ENCODE measurements at regions not wholly inside any gene's neighbourhood (a gene's known extent, or its start where the extent isn't known, plus 50 kb on each side); places are given as distances from the start of the nearest gene placed in this dataset.
A peak's percentile ranks its signal among the peaks of the same experiment; 100 is the strongest.

DNA sequence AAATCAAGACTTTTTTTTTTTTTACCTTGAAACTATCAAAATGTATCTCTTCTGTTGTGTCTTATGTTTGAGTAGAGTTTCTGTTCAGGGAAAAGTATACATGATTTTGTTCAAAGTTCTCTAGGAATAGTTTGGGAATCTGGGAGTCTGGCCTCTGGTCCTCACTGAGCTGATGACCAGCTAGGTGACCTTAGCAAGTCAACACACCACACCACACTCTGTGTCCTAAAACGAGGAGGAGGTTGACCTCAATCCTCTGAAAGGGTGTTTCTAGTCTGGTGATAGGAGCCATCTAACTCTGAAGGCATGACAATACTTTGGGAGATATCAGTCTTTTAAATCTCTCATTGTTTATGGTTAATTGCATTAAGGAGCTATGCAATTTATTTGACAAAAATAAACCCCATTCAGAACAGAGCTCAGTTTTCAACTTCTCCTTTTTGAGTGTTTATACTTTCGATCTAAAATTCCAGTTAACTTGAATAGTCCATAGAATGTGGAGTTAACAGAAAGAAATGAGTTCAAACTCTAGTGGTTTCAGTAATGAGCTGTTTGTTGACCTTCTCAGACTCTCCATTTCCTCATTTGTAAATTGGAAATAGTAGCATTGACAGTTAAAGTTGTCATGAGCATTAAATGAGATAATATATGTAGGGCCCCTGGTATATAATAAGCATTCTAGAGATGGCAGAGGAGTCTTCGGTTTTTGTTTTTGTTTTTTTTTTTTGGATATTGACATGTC lies 112.2 kb upstream of the LRRN1 start:
- Histone ChIP-seq H4K8ac (ENCODE audit: low read depth, low read length) (no peak overlapping the region), H3K79me2 (ENCODE audit: control insufficient read depth, insufficient read depth, low read length, poor library complexity) (no peaks in the 10 kb centered on the region)
- no CpG with 5 or more reads among the region's 3 CpGs for WGBS (ENCODE audit: extremely low coverage, insufficient coverage, insufficient read length)

DNA sequence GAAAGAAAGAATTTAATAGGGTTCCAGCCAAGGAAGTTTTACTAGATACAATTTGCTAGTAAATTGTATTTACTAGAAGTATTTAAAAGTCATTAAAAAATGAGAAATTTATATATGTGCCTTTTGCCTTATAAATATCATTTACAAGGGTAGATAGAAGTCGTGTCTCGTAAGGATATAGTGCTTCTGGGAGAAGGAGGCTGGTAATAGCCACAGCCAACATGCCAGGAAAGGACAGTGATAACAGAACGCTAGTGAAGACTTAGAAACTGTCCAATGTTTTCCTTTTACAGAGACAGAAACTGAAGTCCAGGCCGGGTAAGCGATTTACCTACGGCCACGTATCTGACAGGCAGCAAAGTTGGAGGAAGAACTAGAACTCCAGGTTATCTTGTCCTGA lies 113.5 kb upstream of the LRRN1 start:
- Histone ChIP-seq H3K36me3 (ENCODE audit: control insufficient read depth in 1 of 2, insufficient read depth in 2 of 2, low read length in 2 of 2) (no peaks in the 10 kb centered on the region), H3K23ac (ENCODE audit: low read length) (no peak overlapping the region), H3K79me2 (ENCODE audit: control insufficient read depth, insufficient read depth, low read length, poor library complexity) (no peaks in the 10 kb centered on the region), H3K14ac (ENCODE audit: low read length) (no peak overlapping the region), H3K4me2 (ENCODE audit: low read length) (no peak overlapping the region), H3K9ac (ENCODE audit: low read length) (no peak overlapping the region), H2BK5ac (ENCODE audit: low read depth, low read length, poor library complexity) (no peak overlapping the region), H3K27ac (ENCODE audit: low read depth, low read length) (no peak overlapping the region), H3K4me1 (ENCODE audit: control insufficient read depth in 1 of 2, insufficient read depth in 2 of 2, low read length in 2 of 2) (no peaks in the 10 kb centered on the region), H4K8ac (ENCODE audit: low read depth, low read length) (no peak overlapping the region), H2AFZ (ENCODE audit: insufficient read depth, low read length, poor library complexity) (no peak overlapping the region), H3K79me1 (ENCODE audit: low read length) (no peaks in the 10 kb centered on the region), H3K4ac (ENCODE audit: low read depth, low read length) (no peak overlapping the region), H3K4me3 (ENCODE audit: low read depth, low read length) (no peak overlapping the region), H2AK5ac (ENCODE audit: low read length) (peak overlapping the region; percentile 25), H2BK120ac (ENCODE audit: insufficient read depth, low read length, poor library complexity) (no peak overlapping the region), H4K91ac (ENCODE audit: low read depth, low read length) (no peak overlapping the region), H2BK12ac (ENCODE audit: low read length) (peak overlapping the region; percentile 27), H3K9me3 (ENCODE audit: insufficient read depth, low read depth, low read length) (no peaks in the 10 kb centered on the region), H3K18ac (ENCODE audit: low read length) (no peak overlapping the region), H3K27me3 (ENCODE audit: insufficient read depth, low read length) (no peaks in the 10 kb centered on the region), H4K12ac (ENCODE audit: low read depth, low read length) (no peak overlapping the region)
- no CpG with 5 or more reads among the region's 7 CpGs for WGBS (ENCODE audit: extremely low coverage, insufficient coverage, insufficient read length)
- DNase-seq, result no peak

More for the DNA sequence above, 112.2 kb upstream of the LRRN1 start:
- Histone ChIP-seq H3K27ac (ENCODE audit: low read depth, low read length) (no peak overlapping the region), H3K23ac (ENCODE audit: low read length) (no peak overlapping the region), H3K27me3 (ENCODE audit: insufficient read depth, low read length) (no peaks in the 10 kb centered on the region), H2BK5ac (ENCODE audit: low read depth, low read length, poor library complexity) (no peak overlapping the region), H2AK5ac (ENCODE audit: low read length) (no peak overlapping the region), H3K4me3 (ENCODE audit: low read depth, low read length) (no peak overlapping the region), H2BK120ac (ENCODE audit: insufficient read depth, low read length, poor library complexity) (no peak overlapping the region), H3K36me3 (ENCODE audit: control insufficient read depth in 1 of 2, insufficient read depth in 2 of 2, low read length in 2 of 2) (no peaks in the 10 kb centered on the region), H3K4ac (ENCODE audit: low read depth, low read length) (no peak overlapping the region), H3K4me2 (ENCODE audit: low read length) (no peak overlapping the region), H2BK12ac (ENCODE audit: low read length) (no peak overlapping the region), H3K9ac (ENCODE audit: low read length) (no peak overlapping the region), H3K9me3 (ENCODE audit: insufficient read depth, low read depth, low read length) (no peaks in the 10 kb centered on the region), H3K14ac (ENCODE audit: low read length) (no peak overlapping the region), H3K18ac (ENCODE audit: low read length) (no peak overlapping the region), H3K4me1 (ENCODE audit: control insufficient read depth in 1 of 2, insufficient read depth in 2 of 2, low read length in 2 of 2) (no peaks in the 10 kb centered on the region), H4K12ac (ENCODE audit: low read depth, low read length) (no peak overlapping the region), H2AFZ (ENCODE audit: insufficient read depth, low read length, poor library complexity) (no peak overlapping the region), H4K91ac (ENCODE audit: low read depth, low read length) (no peak overlapping the region), H3K79me1 (ENCODE audit: low read length) (no peaks in the 10 kb centered on the region)
- DNase-seq, result no peak

DNA sequence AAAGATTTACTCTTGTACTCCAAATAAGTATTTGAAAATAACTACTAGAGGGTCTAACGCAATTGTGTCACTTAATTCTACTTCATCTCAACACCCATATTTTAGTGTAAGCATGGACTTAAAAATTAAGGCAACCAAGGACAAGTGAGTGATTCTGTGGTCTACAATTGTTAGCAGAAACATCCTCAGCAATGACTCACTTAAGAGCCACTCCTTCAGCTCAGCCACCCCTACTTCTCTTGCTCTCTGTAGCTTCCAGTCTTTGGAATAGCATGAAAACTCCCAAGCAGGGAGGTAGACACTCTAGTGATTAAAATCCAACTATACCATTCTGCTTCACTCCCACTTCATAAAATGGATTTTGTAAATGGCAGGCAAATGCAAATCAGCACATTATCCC lies 116.0 kb upstream of the LRRN1 start:
- Histone ChIP-seq H3K18ac (ENCODE audit: low read length) (no peak overlapping the region), H3K79me2 (ENCODE audit: control insufficient read depth, insufficient read depth, low read length, poor library complexity) (no peaks in the 10 kb centered on the region), H2BK5ac (ENCODE audit: low read depth, low read length, poor library complexity) (no peak overlapping the region), H3K9ac (ENCODE audit: low read length) (no peak overlapping the region), H3K36me3 (ENCODE audit: control insufficient read depth in 1 of 2, insufficient read depth in 2 of 2, low read length in 2 of 2) (no peaks in the 10 kb centered on the region), H3K27ac (ENCODE audit: low read depth, low read length) (no peak overlapping the region), H3K4me1 (ENCODE audit: control insufficient read depth in 1 of 2, insufficient read depth in 2 of 2, low read length in 2 of 2) (no peaks in the 10 kb centered on the region), H3K4me3 (ENCODE audit: low read depth, low read length) (no peak overlapping the region), H3K23ac (ENCODE audit: low read length) (no peak overlapping the region), H4K8ac (ENCODE audit: low read depth, low read length) (no peak overlapping the region), H3K79me1 (ENCODE audit: low read length) (no peaks in the 10 kb centered on the region), H4K91ac (ENCODE audit: low read depth, low read length) (no peak overlapping the region), H3K4me2 (ENCODE audit: low read length) (no peak overlapping the region), H4K12ac (ENCODE audit: low read depth, low read length) (no peak overlapping the region), H3K4ac (ENCODE audit: low read depth, low read length) (no peak overlapping the region), H2BK12ac (ENCODE audit: low read length) (no peak overlapping the region), H3K27me3 (ENCODE audit: insufficient read depth, low read length) (no peaks in the 10 kb centered on the region), H3K14ac (ENCODE audit: low read length) (no peak overlapping the region), H2AK5ac (ENCODE audit: low read length) (no peak overlapping the region), H3K9me3 (ENCODE audit: insufficient read depth, low read depth, low read length) (no peaks in the 10 kb centered on the region), H2BK120ac (ENCODE audit: insufficient read depth, low read length, poor library complexity) (no peak overlapping the region), H2AFZ (ENCODE audit: insufficient read depth, low read length, poor library complexity) (no peak overlapping the region)
- DNase-seq, result no peak
- no CpG with 5 or more reads among the region's 1 CpG for WGBS (ENCODE audit: extremely low coverage, insufficient coverage, insufficient read length)

DNA sequence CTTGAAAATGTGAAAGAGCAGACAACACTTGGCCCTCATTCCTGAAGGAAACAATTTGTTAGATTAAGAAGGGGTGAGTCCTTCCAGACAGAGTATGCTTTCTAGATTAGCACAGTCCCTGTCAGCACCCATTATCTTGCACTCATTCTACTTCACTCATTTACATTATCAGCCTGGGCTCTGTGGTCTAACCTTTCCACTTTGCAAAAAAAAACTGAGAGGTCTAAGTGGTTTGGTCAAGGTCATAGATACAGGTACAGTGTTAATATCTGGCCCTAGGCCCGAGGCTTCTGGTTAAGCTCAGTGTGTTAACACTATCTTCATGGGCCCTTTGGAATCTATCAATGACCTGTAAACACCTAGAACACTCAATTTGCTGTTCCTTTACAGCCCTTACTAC lies 123.4 kb upstream of the LRRN1 start:
- Histone ChIP-seq H4K91ac (ENCODE audit: low read depth, low read length) (no peak overlapping the region), H2BK120ac (ENCODE audit: insufficient read depth, low read length, poor library complexity) (no peak overlapping the region), H3K14ac (ENCODE audit: low read length) (no peak overlapping the region), H3K23ac (ENCODE audit: low read length) (no peak overlapping the region), H2BK12ac (ENCODE audit: low read length) (no peak overlapping the region), H3K79me1 (ENCODE audit: low read length) (no peaks in the 10 kb centered on the region), H4K12ac (ENCODE audit: low read depth, low read length) (no peak overlapping the region), H3K9me3 (ENCODE audit: insufficient read depth, low read depth, low read length) (no peaks in the 10 kb centered on the region), H3K27me3 (ENCODE audit: insufficient read depth, low read length) (no peaks in the 10 kb centered on the region), H2AFZ (ENCODE audit: insufficient read depth, low read length, poor library complexity) (no peak overlapping the region), H3K4me1 (ENCODE audit: control insufficient read depth in 1 of 2, insufficient read depth in 2 of 2, low read length in 2 of 2) (no peaks in the 10 kb centered on the region), H3K36me3 (ENCODE audit: control insufficient read depth in 1 of 2, insufficient read depth in 2 of 2, low read length in 2 of 2) (no peaks in the 10 kb centered on the region), H2BK5ac (ENCODE audit: low read depth, low read length, poor library complexity) (no peak overlapping the region), H2AK5ac (ENCODE audit: low read length) (no peak overlapping the region), H3K4me2 (ENCODE audit: low read length) (no peak overlapping the region), H3K4ac (ENCODE audit: low read depth, low read length) (no peak overlapping the region), H4K8ac (ENCODE audit: low read depth, low read length) (no peak overlapping the region), H3K4me3 (ENCODE audit: low read depth, low read length) (no peak overlapping the region), H3K18ac (ENCODE audit: low read length) (no peak overlapping the region), H3K27ac (ENCODE audit: low read depth, low read length) (no peak overlapping the region), H3K79me2 (ENCODE audit: control insufficient read depth, insufficient read depth, low read length, poor library complexity) (no peaks in the 10 kb centered on the region), H3K9ac (ENCODE audit: low read length) (no peak overlapping the region)
- DNase-seq, result no peak
- WGBS (ENCODE audit: extremely low coverage, insufficient coverage, insufficient read length), result no CpG with 5 or more reads among the region's 1 CpG

Measured in trophoblast cell (in vitro differentiated cells and primary cell).